GM12874 (cell line): ENCODE measurements at regions not wholly inside any gene's neighbourhood (a gene's known extent, or its start where the extent isn't known, plus 50 kb on each side); places are given as distances from the start of the nearest gene placed in this dataset.

Source experiments
- TF ChIP-seq, protein P1 (sequence below): IDR thresholded peaks from 2 replicates; pipeline ENCODE4 v1.5.1; 2011; ENCODE audit warnings: low read depth, mild to moderate bottlenecking, control low read depth, low read length, moderate library complexity; ENCODE audit not compliant: insufficient read depth

DNA sequence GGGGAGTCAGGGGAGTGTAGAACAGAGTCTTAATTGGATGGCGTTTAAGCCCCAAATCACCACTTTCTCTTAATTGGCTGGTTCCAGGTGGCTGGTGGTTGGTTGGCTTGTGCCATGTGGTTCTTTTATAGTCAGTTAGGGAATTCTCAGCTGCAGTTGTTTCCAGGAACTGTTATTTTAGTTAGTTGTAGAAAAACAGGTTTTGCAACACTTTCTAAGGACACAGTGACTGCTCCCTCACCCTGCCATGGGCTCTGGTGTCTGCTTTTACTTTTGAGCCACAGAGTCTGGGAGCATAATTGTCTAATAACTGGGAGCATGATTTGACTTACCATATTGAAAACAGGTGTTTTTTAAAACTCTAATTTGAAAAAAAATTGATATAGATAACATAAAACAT is 75.8 kb upstream of the PCDH18 start:
- TF ChIP-seq, protein P1, sequence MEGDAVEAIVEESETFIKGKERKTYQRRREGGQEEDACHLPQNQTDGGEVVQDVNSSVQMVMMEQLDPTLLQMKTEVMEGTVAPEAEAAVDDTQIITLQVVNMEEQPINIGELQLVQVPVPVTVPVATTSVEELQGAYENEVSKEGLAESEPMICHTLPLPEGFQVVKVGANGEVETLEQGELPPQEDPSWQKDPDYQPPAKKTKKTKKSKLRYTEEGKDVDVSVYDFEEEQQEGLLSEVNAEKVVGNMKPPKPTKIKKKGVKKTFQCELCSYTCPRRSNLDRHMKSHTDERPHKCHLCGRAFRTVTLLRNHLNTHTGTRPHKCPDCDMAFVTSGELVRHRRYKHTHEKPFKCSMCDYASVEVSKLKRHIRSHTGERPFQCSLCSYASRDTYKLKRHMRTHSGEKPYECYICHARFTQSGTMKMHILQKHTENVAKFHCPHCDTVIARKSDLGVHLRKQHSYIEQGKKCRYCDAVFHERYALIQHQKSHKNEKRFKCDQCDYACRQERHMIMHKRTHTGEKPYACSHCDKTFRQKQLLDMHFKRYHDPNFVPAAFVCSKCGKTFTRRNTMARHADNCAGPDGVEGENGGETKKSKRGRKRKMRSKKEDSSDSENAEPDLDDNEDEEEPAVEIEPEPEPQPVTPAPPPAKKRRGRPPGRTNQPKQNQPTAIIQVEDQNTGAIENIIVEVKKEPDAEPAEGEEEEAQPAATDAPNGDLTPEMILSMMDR, result no peak

DNA sequence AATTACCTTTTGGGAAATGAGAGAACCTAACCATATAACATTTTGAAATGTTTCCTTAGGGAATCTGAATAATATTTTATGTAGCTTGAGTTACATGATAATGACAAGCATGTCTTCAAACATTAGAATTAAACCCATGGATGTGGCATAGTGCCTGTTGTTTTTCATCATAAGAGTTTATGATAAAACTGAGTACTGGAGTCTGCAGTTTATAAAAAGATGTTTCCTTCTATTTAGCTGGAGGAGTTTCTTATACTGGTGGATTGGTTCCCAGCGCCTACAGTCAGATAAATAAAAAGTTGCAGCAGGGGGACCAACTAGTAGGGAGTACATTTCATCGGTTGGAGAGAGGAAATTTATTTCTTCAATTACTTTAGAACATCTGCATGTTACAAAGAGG is 70.1 kb upstream of the PCDH18 start:
- TF ChIP-seq, protein P1, result no peak

DNA sequence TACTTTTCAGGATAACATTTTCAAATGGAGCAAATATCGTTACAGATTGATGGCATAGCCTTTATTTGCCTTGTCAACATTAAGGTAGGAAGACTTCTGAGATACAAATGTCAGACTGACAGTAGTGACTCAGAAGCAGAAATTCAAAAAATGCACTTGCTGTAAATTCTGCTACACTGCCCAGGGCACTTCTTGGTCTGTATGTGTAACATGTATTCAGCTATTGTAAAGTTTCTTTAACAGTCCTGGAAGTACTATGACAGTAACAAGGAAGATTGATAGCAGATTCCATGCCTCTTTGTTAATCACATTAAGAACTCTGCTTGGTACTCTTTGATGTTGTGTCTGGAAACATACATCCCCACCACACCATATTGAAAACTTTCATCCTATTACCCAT is 69.6 kb upstream of the PCDH18 start:
- TF ChIP-seq, protein P1, result no peak

DNA sequence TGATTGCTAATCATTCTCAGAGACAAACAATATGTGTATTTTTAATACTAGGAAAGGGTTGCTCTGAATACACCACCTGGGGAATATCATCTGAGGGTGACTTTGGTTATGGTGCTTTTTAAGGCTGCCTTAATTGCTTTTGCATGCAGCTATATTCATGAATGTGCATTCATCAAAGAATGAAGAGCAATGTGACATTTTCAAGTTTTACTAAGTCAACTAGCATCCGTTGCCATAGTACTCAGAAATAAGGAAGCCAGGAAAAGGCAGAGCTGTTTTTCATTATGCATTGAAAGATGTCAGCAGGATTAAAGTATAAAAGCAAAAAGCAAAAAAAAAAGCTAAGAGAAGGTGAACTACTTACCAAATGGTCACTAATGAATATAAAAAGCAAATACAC is 67.4 kb upstream of the PCDH18 start:
- TF ChIP-seq, protein P1, result no peak

DNA sequence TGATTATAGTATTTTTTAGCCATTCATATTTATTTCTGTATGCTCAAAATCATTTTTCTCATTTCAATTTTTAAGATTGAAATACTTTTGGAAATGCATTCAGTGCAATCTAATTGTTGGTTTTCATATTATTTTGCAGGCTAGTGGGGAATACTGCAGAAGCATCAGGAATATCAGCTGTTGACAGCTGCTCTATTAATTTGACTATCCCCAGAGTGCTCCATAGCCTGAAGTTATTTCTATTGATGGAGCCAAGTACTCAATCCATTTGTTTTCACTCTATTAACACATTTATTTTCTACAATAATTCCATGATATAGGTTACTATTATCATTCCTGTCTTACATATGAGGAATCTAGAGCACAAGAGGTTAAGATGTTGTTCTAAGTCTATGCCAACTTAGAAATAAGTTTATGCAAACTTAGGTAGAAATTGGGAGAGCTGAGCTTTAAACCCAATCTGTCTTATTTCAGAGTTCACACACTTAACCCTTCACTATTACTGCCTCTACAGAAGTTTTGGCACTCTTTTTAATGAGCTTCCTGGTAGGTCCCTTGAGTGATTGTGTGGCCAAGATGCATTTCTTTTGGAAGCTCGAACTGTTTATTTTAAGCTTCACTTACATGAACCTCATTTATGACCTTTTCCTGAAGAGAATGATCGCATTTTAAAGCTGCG is 65.6 kb upstream of the PCDH18 start:
- TF ChIP-seq, protein P1, result no peak

DNA sequence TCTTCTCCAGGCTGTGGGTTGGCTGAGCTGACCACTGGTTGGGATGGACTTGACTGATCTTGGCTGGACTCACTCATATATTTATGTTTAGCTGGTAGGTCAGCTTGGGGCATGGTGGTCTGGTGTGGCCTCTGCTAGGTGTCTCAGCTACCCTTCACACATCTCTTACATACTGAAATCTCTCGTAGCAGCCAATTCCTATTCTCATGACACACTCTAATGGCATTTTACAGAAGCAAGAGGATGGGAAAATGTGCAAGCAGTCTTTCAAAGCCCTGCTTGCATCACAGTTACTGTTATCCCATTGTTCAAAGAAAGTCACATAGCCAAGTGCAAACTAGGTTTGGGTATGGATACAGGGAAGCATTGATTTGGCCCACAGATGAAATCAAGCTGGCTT is 55.5 kb upstream of the PCDH18 start:
- TF ChIP-seq, protein P1, result no peak

DNA sequence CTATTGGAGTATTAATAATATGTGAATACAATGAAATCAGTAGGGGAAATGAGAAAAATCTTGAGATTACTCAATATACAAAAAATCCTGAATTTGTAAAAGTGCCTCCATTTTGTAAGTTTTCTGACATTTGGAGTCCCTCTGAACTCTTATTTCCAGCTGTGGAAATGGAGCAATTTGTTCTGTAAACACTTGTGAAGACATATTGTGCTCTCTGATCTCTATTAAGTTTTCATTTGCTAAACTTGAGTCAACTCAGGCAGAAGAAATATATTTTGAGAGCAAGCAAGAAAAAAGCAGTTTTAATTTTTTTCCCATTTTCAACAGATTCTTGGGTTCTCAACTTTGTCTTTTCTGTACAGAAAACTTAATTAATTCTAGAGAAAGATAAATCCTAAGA is 51.4 kb upstream of the PCDH18 start:
- TF ChIP-seq, protein P1, result no peak
